ENCODE measurements at regions not wholly inside any gene's neighbourhood (a gene's known extent, or its start where the extent isn't known, plus 50 kb on each side); places are given as distances from the start of the nearest gene placed in this dataset.

DNA sequence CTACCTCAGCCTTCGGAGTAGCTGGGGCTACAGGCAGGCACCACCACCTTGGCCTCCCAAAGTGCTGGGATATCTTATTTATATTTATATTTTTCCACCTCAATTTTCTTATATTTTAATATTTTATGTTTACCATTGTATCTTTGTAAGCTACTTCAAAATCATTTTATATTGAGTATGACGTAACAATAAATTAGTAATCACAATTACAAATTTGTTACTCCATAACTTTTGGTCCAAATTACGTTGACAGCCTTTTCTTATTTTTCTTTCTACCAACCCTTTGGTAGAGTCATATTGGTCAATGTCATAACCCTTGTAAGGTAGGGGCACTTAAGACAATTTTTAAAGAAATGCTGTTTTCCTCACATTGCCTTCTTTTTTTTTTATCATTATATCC is 104.0 kb upstream of the H2AZ1 start:
- TF ChIP-seq, protein P1, sequence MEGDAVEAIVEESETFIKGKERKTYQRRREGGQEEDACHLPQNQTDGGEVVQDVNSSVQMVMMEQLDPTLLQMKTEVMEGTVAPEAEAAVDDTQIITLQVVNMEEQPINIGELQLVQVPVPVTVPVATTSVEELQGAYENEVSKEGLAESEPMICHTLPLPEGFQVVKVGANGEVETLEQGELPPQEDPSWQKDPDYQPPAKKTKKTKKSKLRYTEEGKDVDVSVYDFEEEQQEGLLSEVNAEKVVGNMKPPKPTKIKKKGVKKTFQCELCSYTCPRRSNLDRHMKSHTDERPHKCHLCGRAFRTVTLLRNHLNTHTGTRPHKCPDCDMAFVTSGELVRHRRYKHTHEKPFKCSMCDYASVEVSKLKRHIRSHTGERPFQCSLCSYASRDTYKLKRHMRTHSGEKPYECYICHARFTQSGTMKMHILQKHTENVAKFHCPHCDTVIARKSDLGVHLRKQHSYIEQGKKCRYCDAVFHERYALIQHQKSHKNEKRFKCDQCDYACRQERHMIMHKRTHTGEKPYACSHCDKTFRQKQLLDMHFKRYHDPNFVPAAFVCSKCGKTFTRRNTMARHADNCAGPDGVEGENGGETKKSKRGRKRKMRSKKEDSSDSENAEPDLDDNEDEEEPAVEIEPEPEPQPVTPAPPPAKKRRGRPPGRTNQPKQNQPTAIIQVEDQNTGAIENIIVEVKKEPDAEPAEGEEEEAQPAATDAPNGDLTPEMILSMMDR (conservative IDR thresholded peaks at IDR 0.05; ENCODE audit: low read length) = no peak
- no peak for TF ChIP-seq EZH2phosphoT487 (IDR thresholded peaks at IDR 0.05; ENCODE audit: borderline replicate concordance, low read depth, low read length)
